ENCODE measurements at regions not wholly inside any gene's neighbourhood (a gene's known extent, or its start where the extent isn't known, plus 50 kb on each side); places are given as distances from the start of the nearest gene placed in this dataset.

GRCh38 chr10:9900751-9901150 lies 1116.9 kb upstream of the CELF2 start:
- ChIA-PET POLR2A (no interaction called here), CTCF (interaction anchor here (1.3 kb wide), 1 partner anchor 11 kb away, joined by 4 read pairs; no protein-coding TSS in a partner anchor)
- DNase-seq (ENCODE audit: extremely low spot score): no peak

GRCh38 chr10:9901971-9902370 lies 1115.7 kb upstream of the CELF2 start:
- ChIA-PET POLR2A (no interaction called here), CTCF (interaction anchor here (1.0 to 1.5 kb wide), 2 partner anchors 24 to 28 kb away, joined by 3 to 5 read pairs; no protein-coding TSS in a partner anchor)
- no peak for DNase-seq (ENCODE audit: extremely low spot score)
- TF ChIP-seq, protein P1, sequence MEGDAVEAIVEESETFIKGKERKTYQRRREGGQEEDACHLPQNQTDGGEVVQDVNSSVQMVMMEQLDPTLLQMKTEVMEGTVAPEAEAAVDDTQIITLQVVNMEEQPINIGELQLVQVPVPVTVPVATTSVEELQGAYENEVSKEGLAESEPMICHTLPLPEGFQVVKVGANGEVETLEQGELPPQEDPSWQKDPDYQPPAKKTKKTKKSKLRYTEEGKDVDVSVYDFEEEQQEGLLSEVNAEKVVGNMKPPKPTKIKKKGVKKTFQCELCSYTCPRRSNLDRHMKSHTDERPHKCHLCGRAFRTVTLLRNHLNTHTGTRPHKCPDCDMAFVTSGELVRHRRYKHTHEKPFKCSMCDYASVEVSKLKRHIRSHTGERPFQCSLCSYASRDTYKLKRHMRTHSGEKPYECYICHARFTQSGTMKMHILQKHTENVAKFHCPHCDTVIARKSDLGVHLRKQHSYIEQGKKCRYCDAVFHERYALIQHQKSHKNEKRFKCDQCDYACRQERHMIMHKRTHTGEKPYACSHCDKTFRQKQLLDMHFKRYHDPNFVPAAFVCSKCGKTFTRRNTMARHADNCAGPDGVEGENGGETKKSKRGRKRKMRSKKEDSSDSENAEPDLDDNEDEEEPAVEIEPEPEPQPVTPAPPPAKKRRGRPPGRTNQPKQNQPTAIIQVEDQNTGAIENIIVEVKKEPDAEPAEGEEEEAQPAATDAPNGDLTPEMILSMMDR (IDR thresholded peaks at IDR 0.05; ENCODE audit: control extremely low read depth, extremely low read depth, low read depth, missing control alignments): no peak

More at GRCh38 chr10:9900751-9901150, 1116.9 kb upstream of the CELF2 start:
- TF ChIP-seq, protein P1 (IDR thresholded peaks at IDR 0.05; ENCODE audit: control extremely low read depth, extremely low read depth, low read depth, missing control alignments): no peak

GRCh38 chr10:9910446-9910845 lies 1107.2 kb upstream of the CELF2 start:
- DNase-seq (ENCODE audit: extremely low spot score): no peak
- CTCF ChIA-PET: no interaction called here
- TF ChIP-seq, protein P1 (IDR thresholded peaks at IDR 0.05; ENCODE audit: control extremely low read depth, extremely low read depth, low read depth, missing control alignments): no peak
- POLR2A ChIA-PET: no interaction called here

GRCh38 chr10:9911488-9911887 lies 1106.2 kb upstream of the CELF2 start:
- TF ChIP-seq, protein P1 (IDR thresholded peaks at IDR 0.05; ENCODE audit: control extremely low read depth, extremely low read depth, low read depth, missing control alignments): no peak
- POLR2A ChIA-PET: no interaction called here
- no peak for DNase-seq (ENCODE audit: extremely low spot score)
- CTCF ChIA-PET: no interaction called here

DNA sequence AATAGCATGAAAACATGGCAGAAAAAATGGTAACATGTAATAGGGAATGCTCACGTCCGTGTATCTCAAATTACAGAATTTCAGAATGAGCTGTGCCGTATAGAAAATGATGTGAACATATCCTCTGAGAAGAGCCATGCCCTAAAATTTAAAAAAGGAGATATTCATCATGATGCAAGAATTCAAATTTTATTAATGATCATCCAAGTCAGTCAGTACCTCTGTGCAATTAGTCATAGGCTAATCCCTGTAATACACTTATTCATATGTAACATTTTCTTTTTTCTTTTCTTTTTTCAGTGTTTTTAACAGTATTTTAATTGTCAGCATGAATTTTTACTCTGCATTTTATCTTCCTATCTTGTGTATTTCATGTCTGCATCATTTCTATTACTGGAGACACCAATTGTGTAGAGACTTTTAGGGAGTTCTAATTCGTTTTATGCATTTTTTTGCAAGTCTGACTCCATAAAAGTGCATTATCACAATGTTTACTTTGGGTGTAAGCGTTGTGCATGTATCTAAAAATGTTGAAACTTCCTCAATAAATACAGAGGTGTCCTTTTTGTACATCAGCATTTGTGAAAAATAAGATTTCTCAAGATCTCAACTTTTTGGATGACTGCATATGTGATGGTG lies 1103.7 kb upstream of the CELF2 start:
- POLR2A ChIA-PET: no interaction called here
- CTCF ChIA-PET: interaction anchor here (1.7 kb wide), 1 partner anchor 9 kb away, joined by 7 read pairs; no protein-coding TSS in a partner anchor
- DNase-seq (ENCODE audit: extremely low spot score): no peak
- TF ChIP-seq, protein P1 (IDR thresholded peaks at IDR 0.05; ENCODE audit: control extremely low read depth, extremely low read depth, low read depth, missing control alignments): no peak

DNA sequence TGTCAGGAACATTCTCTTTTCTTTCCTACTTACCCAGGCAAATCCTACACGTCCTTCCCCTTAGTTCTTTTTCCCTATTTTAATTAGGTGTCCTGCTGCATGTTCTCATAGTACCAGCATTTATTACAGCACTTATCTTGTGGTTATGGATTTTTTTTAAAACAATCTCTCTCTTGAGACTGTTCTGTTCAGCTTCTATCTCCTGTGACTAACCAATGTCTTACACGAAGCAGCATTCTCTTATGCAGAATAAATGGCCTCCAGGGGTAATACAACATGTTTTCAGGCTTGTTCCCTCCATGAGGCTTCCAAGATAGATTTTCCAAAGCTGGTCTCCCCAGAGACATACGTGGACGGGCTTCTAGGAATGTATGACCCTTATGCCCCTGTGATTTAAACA lies 1096.1 kb upstream of the CELF2 start:
- POLR2A ChIA-PET: no interaction called here

More for the DNA sequence above, 1096.1 kb upstream of the CELF2 start:
- CTCF ChIA-PET: interaction anchor here (1.1 kb wide), 1 partner anchor 10 kb away, joined by 3 read pairs; no protein-coding TSS in a partner anchor
- no peak for DNase-seq (ENCODE audit: extremely low spot score)
- TF ChIP-seq, protein P1 (IDR thresholded peaks at IDR 0.05; ENCODE audit: control extremely low read depth, extremely low read depth, low read depth, missing control alignments): no peak
